NCI-H2081 treated with DMSO at 0.1 percent for 48 hours (cell line): ENCODE measurements at regions not wholly inside any gene's neighbourhood (a gene's known extent, or its start where the extent isn't known, plus 50 kb on each side); places are given as distances from the start of the nearest gene placed in this dataset.
"Not testable (repeated sequence)": the region's sequence is repeated elsewhere in the genome, so short reads cannot be mapped to it uniquely, and the experiment has no call there.

ENCODE experiments used
- DNase-seq: peaks from one replicate; lab custom pipeline; 2025; lab: John Stamatoyannopoulos, UW

DNA sequence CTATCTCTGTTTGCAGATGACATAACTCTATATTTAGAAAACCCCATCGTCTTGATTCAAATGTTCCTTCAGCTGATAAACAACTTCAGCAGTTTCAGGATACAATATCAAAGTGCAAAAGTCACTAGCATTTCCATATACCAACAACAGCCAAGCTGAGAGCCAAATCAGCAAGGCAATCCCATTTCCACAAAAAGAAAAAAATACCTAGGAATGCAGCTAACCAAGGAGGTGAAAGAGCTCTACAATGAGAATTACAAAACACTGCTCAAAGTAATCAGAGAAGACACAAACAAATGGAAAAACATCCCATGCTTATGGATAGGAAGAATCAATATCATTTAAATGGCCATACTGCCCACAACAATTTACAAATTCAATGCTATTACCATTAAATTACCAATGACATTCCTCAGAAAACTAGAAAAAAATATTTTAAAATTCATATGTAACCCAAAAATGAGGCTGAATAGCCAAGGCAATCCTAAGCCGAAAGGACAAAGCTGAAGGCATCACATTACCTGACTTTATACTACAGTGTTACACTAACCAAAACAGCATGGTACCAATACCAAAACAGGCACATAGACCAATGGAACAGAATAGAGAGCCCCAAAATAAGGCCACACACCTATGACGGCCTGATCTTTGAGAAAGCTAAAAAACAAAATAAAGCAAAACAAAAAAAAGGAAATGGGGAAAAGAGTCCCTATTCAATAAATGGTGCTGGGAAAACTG is 901.7 kb downstream of the LRFN5 start:
- DNase-seq: no peak

DNA sequence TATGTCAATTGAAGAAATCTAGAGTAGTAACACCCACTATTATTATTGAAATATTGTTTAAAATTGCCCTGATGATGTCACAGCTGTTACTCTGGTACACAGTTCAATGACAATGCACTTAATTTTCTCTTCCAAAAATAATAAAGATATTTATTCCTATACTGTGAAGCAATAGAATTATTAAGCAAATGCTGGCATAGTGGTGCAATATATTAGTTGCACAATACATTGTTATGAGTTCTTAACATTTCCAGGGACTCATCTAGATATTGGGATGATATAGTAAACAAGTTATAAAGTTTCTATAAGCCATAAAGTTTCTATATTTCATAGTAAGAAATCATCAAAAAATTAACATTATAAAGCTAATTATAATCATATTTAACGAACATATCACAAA is 897.8 kb downstream of the LRFN5 start:
- no peak for DNase-seq

DNA sequence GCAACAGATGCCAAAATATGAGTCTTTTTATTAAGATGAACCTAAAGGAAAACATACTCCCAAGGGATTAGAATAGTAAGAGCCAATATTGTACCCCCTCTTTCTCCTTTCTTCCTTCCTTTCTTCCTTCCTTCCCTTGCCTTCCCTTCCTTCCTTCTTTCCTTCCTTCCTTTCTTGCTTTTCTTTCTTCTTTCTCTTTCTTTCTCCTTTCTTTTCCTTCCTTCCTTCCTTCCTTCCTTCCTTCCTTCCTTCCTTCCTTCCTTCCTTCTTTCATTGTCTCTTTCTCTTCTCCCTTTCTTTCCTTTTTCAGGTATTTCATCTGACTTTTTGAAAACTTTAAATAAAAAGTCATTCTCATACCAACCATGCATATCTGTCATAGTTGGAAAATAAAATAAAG is 892.5 kb downstream of the LRFN5 start:
- DNase-seq: no peak

DNA sequence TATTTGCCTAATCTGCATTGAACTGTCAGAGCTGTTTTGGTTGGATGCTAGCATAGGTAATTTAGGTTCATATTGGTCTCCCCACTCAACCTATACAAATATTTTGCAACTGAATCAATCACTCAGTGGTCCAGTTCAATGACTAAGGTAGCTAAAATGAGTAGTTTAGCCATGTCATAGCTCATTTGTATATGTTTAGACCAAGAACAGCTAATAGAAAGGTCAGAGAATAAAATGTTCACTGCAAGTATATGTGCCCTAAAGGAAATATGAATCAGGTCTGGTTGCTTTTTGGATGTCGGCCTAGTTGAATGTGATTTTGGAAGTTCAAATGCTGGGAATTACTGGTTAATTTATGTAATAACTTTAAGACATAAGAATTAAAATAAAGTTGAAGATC is 883.9 kb downstream of the LRFN5 start:
- DNase-seq: no peak

DNA sequence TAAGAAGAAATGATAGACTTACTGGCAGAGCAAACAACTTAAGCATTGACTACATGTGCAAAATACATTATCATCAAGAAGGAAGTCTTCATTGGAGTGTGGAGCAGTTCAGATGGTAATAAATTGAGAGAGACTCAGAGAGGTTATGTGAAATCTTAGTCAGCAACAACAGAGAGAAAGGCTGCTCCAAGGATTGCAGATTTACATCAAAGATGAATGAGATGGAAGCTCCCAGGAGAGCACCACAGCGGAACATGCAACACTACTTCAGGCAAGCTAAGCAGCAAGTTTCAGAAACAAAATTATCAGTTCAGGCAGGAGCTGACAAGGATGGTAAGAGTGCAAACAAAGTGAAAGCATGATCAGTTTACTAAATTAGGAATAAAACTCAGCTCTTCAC is 882.3 kb downstream of the LRFN5 start:
- DNase-seq: no peak

DNA sequence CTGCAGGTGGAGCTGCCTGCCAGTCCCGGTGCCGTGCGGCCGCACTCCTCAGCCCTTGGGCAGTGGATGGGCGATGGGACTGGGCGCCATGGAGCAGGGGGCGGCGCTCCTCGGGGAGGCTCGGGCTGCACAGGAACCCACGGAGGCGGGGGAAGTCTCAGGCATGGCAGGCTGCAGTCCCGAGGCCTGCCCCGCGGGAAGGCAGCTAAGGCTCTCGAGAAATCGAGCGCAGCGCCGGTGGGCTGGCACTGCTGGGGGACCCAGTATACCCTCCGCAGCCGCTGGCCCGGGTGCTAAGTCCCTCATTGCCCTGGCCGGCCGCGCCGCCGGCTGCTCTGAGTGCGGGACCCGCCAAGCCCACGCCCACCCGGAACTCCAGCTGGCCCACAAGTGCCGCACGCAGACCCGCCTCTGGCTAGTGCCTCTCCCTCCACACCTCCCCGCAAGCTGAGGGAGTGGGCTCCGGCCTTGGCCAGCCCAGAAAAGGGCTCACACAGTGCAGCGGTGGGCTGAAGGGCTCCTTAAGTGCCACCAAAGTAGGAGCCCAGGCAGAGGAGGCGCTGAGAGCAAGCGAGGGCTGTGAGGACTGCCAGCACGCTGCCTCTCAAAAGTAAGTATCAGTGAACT is 875.8 kb downstream of the LRFN5 start:
- not testable (repeated sequence) for DNase-seq

DNA sequence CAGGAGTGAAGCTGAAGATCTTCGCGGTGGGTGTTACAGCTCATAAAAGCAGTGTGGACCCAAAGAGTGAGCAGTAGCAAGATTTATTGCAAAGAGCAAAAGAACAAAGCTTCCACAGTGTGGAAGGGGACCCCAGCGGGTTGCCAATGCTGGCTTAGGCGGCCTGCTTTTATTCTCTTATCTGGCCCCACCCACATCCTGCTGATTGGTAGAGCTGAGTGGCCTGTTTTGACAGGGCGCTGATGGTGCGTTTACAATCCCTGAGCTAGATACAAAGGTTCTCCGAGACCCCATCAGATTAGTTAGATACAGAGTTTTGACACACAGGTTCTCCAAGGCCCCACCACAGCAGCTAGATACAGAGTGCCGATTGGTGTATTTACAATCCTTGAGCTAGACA is 875.0 kb downstream of the LRFN5 start:
- not testable (repeated sequence) for DNase-seq

DNA sequence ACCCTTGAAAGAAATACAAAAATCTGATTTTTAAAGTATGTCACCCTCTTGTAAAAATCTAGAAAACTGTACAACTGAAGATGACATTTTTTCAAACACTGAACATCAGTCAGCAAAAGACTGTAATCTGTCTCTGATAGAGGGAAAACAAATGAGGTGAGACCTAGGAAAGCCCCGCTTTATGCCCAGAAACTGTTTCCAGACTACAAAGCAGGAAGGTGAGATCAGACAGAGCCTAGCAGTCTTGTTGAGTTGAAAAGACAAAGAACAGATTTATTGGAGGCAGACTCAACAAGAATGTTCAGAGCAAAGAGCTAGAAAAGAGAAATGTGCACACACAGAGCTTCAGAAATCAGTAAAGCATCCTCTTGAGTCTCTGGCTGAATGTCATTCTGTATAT is 873.6 kb downstream of the LRFN5 start:
- no peak for DNase-seq

DNA sequence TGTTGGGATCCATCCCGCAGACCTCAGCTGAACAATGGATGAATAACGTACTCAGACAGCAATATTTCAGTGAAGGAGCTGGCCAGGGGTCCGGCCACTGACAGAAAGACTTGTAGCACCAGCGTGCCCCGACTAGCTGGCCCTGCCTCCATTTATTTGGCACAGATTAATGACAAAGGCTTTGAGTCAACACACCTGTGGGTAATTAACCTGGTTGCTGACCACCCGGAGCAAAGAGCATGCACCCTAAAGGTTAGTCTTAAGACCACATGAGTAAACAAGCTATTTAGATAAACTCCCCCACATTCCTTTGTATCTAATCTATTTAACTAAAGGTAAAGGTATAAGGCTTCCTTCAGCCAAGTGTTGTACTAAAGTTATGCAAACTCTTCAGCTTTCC is 868.6 kb downstream of the LRFN5 start:
- no peak for DNase-seq

DNA sequence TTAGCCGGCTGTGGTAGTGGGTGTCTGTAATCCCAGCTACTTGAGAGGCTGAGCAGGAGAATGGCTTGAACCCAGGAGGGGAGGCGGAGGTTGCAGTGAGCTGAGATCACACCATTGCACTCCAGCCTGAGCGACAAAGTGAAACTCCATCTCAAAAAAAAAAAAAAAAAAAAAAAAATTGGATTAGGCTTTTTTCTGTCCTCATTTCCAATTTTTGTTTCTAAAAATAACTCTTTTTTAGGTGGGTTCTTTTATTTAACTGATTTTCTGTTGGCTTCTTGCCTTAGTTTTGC is 863.7 kb downstream of the LRFN5 start:
- no peak for DNase-seq

DNA sequence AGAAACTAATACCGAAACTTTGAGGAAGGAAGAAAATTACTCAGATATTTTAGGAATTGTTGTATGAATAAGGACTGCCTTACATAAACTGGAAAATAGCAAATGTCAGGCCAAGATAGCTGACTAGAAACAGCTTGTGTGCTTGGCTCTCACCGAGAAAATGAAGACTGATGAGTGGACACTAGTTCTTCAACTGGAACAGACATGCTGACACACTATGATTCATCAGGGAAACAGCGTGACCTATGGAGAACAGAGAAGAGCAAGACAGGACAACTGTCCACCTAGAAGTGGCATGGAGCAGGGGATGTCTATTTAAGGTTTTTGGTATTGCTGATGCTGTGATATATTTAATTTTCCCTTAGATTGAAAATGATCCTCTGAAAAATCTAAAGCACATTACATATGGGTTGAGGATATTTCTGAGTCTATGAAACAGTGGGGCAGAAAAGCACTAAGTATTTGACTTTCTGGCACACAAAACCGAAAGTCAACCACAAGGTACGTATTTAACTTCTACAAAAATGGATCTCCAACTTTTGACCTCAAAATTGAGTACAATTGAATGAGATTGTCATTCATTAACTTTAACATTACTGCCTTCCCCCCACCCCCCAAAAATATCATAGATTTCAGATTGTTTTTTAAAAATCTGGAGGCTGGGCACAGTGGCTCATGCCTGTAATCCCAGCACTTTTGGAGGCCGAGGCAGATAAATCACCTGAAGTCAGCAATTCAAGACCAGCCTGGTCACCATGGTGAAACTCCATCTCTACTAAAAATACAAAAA is 863.2 kb downstream of the LRFN5 start:
- DNase-seq: no peak

DNA sequence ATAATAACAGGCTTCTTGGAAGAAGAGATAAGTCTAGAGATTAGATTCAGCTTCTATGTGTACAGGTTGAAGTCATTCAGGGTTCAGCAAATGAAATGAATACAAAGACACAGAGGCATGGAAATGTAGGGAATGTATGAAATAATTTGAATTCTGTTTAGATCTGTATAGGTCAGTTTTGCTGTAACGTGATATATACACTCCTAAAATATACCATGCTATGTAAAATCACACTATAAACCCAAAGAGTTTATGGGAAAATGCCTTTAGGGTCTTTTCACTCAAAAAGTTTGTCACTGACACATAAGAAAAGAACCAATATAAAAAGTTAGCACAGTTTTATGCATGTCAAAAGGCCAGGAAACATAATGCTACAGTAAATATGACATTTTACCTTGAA is 854.0 kb downstream of the LRFN5 start:
- no peak for DNase-seq

DNA sequence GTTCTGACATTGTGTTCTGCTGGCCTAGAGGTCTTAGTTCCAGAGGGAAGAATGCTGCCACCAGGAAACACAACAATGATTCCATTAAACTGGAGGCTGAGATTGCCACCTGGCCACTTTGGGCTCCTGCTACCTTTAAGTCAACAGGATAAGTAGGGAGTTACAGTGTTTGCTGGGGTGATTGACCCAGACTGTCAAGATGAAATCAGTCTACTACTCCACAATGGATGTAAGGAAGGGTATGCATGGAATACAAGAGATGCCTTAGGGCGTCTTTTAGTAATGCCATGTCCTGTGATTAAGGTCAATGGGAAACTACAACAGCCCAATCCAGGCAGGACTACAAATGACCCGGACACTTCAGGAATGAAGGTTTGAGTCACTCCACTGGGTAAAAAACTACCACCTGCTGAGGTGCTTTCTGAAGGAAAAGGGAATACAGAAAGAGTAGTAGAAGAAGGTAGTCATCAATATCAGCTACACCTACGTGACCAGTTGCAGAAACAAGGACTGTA is 852.6 kb downstream of the LRFN5 start:
- no peak for DNase-seq

DNA sequence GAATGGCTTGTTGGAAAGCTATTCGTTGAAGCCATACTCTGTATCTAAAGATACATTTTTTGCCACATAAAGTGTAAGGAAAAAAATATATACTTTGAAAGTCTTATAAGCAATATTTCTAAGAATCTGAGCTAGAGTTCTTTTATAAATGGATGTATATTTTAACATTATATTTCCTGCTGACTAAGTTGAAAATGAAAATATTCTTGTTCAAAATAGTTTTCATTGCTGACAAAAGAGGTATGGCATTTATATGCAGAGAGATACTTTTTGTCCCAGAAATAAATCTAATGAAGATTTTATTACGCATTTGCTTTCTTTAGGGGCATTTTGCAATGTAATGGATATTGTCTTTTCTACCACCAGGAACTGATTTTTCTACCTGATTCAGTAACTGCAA is 834.9 kb downstream of the LRFN5 start:
- DNase-seq: no peak

DNA sequence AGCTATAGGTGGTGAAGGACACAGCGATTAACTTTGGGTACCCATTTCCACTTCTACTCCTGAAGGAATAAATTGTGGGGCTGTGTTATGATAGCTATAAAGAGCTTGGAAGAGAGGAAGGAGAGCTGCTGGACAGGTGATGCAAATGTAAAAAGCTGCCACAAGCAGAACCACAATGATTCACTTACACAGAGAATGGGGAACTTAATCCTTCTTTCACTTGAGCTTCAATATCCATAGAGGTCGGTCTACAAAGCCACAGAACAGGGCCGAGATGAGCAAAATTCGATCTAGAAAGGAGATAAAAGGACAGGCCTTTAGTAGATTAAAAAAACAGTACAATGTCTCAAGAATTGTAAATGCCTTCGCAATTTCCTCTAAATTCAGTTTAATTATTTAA is 831.1 kb downstream of the LRFN5 start:
- no peak for DNase-seq

DNA sequence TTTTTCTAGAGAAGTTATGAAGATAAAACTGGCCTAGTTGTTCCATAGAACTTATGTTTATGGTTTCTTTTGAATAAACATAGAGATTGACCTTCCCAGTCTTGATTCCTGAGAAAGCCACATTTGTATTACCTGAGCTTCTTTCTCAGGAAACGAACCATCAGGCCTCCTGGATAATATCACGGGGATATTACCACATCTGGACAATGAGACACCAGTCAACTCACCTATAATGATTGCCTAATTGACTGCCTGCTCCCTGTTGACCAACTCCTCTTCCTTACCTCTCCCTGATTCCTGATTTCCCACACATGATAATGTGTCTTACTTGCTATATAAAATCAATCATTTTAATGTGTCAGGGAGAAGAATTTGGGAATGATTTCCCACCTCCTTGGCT is 822.7 kb downstream of the LRFN5 start:
- DNase-seq: no peak

DNA sequence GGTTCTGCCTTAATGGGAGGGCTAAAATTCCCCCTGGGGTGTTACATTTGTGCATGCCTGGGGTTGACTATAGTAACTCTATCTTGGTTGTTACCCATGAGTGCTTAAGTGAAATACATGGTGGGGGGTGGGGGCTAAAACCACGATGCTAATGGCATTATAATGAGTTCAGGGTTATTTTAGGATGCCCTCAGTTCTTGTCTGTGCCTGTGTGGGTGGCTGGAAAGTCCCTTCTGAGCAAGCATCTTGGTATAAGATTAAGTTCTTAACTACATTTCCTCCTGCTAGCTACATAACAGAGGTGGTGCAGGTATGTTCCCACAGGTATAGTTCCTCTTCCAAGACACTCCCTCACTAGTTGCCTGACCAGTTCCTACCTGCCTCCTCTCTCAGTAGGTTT is 822.3 kb downstream of the LRFN5 start:
- no peak for DNase-seq

DNA sequence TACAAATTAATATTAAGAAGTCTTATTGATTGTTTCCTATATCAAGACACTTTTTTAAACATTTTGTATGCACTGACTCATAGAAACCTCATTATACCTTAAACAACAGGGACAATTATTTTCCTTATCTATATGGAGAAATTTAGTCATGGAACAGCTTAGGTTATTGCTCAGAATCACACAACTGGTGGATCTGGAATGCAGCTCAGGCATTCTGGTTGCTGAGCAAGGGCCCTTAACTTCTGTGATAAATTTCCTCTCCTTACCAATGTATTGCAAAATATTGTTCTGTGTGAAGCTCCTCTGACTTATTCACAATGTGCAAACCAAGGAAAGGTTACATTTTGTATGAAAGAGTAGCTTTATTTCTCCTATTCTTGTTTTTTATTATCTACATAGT is 817.8 kb downstream of the LRFN5 start:
- no peak for DNase-seq

DNA sequence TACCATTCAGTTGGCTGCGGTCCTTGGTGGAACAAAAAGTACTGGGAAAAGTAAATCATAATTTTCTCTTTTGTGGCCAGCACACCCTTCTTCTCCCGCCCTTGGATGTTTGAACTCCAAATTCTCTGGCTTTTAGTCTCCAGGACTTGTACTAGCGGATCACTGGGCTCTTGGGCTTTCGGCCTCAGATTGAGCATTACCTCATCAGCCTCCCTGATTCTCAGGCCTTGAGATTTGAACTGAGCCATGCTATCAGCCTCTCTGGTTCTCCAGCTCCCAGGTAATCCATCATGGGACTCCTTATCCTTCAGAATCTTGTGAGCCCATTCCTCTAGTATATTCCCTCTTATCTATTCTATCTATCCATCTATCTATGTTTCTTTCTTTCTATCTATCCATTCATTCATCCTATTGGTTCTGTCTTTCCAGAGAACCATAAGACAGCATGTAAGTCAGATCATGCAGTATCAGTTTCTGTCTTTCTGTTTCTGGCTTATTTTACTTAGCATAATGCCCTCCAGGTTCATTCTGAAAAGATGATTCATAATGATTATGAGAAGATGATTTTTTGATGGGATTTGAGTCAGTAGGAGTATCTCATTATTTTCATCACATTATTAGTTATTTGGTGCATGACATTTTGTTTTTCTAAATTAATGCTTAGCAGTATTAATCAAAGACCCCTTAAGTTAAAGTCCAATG is 814.9 kb downstream of the LRFN5 start:
- DNase-seq: no peak

DNA sequence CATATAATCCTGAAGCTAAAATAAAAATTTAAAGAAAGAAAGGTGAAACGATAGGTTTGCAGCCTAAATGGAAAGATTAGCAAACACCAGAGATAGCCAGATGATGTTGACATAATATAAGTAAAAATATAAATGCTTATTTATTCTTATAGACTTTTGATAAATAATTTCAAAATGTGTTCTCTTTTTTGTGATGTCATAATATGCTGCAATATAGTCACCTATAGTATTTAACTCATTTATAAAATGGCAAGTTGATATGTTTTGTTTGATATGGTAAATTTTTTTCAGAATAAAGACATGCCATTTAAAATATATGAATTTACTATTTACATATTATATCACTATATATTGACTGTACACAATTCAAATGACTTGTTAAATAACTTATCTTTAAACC is 813.4 kb downstream of the LRFN5 start:
- DNase-seq: no peak

DNA sequence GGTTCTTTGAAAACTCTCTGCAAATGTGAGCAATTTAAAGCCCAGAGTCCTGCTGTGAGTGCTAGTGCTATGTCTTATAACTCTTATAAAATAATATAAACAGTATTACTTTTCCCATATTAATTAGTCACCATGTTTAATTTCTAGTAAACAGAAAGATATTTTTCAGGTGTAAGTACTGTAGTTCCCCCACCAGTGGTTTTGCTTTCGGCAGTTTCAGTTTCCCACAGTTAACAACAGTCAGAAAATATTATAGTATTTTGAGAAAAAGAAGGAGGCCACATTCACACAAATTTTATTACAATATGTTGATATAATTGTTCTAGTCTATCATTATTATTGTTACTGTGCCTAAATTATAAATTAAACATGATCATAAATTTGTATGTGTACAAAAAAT is 800.5 kb downstream of the LRFN5 start:
- DNase-seq: no peak

DNA sequence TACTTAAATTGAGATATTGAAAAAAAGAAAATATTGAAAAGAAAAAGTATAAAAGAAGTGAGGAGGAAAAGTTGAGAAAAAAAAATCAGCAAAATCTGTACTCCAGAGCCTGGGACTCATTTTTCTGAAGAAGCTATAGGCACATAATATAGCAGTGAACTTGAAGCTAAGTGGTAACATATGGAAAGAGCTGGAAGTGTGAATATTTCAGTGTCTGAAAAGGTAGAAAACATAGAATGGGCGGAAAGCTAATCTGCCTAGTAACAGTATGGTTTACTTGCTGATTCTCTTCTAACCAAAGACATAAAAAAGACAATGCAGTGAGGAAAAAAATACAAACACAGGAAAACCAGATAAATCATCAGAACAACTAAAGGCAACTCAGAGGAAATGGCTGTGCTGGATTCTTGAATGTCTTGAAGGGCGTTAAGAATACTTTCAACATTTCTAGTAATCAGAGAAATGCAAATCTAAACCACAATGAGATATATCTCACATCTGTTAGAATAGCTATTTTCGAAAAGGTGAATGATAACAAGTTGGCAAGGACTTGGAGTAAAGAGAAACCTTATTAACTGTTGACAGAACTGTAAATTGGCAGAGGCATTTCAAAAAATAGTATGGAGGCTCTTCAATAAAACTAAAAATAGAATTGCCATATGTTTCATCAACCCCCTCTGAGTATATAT is 784.6 kb downstream of the LRFN5 start:
- DNase-seq: no peak
